ENCODE measurements at regions not wholly inside any gene's neighbourhood (a gene's known extent, or its start where the extent isn't known, plus 50 kb on each side); places are given as distances from the start of the nearest gene placed in this dataset.

GRCh38 chr19:30817965-30818567 is 445.9 kb downstream of the ZNF536 start:
- BruUV-seq (replicated peaks), result no TSS peak
- no peak for DNase-seq (ENCODE audit: unreplicated experiment)
- Mint-ChIP-seq H3K36me3 (ENCODE audit: insufficient read depth, unreplicated experiment) (no peaks in the 10 kb centered on the region), H3K4me3 (ENCODE audit: unreplicated experiment) (no peak overlapping the region), H3K27me3 (ENCODE audit: insufficient read depth, unreplicated experiment) (no peaks in the 10 kb centered on the region), H3K27ac (ENCODE audit: low read depth, unreplicated experiment) (no peak overlapping the region), H3K9me3 (ENCODE audit: unreplicated experiment) (peaks cover 63% of the 10 kb centered on the region), H3K4me1 (ENCODE audit: insufficient read depth, unreplicated experiment) (no peaks in the 10 kb centered on the region)
- CTCF ChIA-PET, result no interaction called here
- POLR2A ChIA-PET, result no interaction called here
- intact Hi-C loops (cut with micrococcal nuclease), result no loop called here
- no peak for TF ChIP-seq CTCF (IDR thresholded peaks at IDR 0.05; ENCODE audit: unreplicated experiment)

- Mint-ChIP-seq H3K9me3 (ENCODE audit: unreplicated experiment) (peaks cover 64% of the 10 kb centered on the region), H3K27me3 (ENCODE audit: insufficient read depth, unreplicated experiment) (no peaks in the 10 kb centered on the region), H3K36me3 (ENCODE audit: insufficient read depth, unreplicated experiment) (no peaks in the 10 kb centered on the region), H3K27ac (ENCODE audit: low read depth, unreplicated experiment) (no peak overlapping the region), H3K4me1 (ENCODE audit: insufficient read depth, unreplicated experiment) (no peaks in the 10 kb centered on the region), H3K4me3 (ENCODE audit: unreplicated experiment) (no peak overlapping the region)
- intact Hi-C loops (cut with micrococcal nuclease), result no loop called here
- TF ChIP-seq CTCF (IDR thresholded peaks at IDR 0.05; ENCODE audit: unreplicated experiment), result no peak
- CTCF ChIA-PET, result no interaction called here
- BruUV-seq (replicated peaks), result no TSS peak
- DNase-seq (ENCODE audit: unreplicated experiment), result no peak
- POLR2A ChIA-PET, result no interaction called here
Observed at GRCh38 chr19:30817197-30817596, 445.0 kb downstream of the ZNF536 start.

- H3K36me3 Mint-ChIP-seq (ENCODE audit: insufficient read depth, unreplicated experiment), result no peaks in the 10 kb centered on the region
Observed at GRCh38 chr19:30815889-30816580, 443.9 kb downstream of the ZNF536 start.

More at GRCh38 chr19:30815889-30816580, 443.9 kb downstream of the ZNF536 start:
- Mint-ChIP-seq H3K4me1 (ENCODE audit: insufficient read depth, unreplicated experiment) (no peaks in the 10 kb centered on the region), H3K4me3 (ENCODE audit: unreplicated experiment) (no peak overlapping the region), H3K27ac (ENCODE audit: low read depth, unreplicated experiment) (no peak overlapping the region), H3K9me3 (ENCODE audit: unreplicated experiment) (peaks cover 74% of the 10 kb centered on the region), H3K27me3 (ENCODE audit: insufficient read depth, unreplicated experiment) (no peaks in the 10 kb centered on the region)
- intact Hi-C loops (cut with micrococcal nuclease), result no loop called here
- no TSS peak for BruUV-seq (replicated peaks)
- no peak for TF ChIP-seq CTCF (IDR thresholded peaks at IDR 0.05; ENCODE audit: unreplicated experiment)
- ChIA-PET CTCF (no interaction called here), POLR2A (no interaction called here)
- DNase-seq (ENCODE audit: unreplicated experiment), result no peak
